Hematopoietic multipotent progenitor cell treated with erythropoietin and hydrocortisone succinate and interleukin-3 and kit ligand, for 17 days (in vitro differentiated cells): ENCODE measurements at regions not wholly inside any gene's neighbourhood (a gene's known extent, or its start where the extent isn't known, plus 50 kb on each side); places are given as distances from the start of the nearest gene placed in this dataset.
"Not testable (repeated sequence)": the region's sequence is repeated elsewhere in the genome, so short reads cannot be mapped to it uniquely, and the experiment has no call there.

Experiments
- DNase-seq: peaks from one replicate; pipeline ENCODE4 v3.0.0-alpha.2; 2015; ENCODE audit warnings: low spot score

DNA sequence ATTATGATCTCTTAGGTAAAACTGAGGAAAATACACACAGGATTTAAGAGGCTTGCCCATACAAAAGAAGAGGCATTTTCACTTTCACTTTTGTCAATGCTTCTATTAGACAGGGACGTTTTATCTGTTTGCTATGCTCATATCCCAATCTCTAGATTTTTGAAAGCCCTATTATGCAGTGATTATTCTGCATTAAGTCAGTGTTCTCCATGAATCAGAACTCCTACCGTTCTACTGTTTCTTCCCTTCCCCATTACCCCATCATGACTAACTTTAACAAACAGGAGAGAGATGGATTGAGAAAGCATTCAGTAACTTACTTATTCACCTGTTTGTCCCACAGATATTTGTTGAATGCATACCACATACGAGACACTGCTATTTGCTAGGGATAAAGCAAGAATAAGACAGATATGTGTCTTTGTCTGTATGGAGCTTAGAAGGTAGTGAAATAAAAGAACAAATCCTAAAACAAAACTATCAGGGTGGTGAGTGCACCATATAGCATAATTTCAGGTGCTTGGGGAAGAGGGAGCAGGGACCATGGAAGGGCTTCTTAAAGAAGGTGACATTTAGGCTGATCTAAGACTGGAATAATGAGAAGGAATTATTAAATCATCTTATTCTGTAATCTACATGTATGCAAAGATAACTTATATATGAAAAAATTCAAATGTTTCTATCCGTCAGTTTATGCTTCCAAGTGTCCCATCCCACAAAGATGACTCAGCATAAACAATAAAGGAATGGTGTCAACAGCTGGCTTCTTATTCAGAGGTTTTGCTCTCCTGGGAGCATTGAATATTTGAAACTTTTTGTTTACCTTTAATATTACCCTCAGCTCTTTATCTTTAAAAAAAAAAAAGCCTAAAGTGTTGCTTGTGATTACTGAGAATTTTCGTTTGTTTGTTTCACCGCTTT, 328.1 kb downstream of the HINT1 start:
- DNase-seq, result no peak

DNA sequence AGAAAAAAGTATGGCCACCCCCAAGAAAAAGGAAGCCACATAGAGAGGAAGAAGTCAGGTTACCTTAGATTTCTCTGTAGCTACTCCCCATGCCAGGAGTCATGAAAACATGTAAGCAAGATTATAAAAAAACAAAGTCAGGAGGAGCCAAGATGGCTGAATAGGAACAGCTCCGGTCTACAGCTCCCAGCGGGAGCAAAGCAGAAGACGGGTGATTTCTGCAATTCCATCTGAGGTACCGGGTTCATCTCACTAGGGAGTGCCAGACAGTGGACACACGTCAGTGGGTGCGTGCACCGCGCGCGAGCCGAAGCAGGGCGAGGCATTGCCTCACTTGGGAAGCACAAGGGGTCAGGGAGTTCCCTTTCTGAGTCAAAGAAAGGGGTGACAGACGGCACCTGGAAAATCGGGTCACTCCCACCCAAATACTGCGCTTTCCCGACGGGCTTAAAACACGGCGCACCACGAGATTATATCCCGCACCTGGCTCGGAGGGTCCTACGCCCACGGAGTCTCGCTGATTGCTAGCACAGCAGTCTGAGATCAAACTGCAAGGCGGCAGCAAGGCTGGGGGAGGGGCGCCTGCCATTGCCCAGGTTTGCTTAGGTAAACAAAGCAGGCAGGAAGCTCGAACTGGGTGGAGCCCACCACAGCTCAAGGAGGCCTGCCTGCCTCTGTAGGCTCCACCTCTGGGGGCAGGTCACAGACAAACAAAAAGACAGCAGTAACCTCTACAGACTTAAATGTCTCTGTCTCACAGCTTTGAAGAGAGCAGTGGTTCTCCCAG, 347.3 kb downstream of the HINT1 start:
- not testable (repeated sequence) for DNase-seq

DNA sequence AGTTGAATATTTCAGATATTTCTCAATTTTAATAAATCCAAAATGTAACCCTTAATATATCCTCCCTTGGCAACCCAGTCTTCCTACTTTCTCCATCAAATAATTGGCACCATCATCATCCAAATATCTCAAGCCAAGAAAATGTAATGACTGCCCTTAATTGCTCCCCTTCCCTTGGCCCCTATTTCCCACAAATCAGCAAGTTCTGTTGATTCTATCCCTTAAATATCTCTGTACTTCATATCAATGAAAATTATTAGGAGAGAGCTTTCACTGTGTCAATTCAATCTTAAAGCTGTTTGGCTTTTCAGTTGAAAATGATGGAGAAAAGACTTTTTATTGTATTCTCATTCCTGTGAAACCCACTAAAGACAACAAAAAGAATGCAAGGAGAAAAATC, 349.8 kb downstream of the HINT1 start:
- DNase-seq, result no peak

DNA sequence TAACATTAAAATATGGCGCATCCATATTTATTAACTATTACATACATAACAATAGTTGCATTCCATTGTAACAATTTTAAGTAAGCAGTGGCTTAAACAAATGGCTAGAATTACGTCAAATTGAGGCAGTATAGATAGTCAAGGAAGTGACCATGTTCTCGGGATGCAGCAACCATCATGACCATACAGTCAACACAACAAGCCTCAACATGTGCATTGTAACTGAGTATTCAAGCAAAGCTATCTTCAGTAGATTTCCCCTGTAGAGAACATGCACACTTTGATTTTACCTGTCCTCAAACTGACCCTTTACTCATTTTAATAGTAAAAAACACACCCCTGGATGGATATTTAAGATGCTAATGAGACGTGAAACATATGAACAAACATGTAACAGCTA, 356.4 kb downstream of the HINT1 start:
- no peak for DNase-seq

DNA sequence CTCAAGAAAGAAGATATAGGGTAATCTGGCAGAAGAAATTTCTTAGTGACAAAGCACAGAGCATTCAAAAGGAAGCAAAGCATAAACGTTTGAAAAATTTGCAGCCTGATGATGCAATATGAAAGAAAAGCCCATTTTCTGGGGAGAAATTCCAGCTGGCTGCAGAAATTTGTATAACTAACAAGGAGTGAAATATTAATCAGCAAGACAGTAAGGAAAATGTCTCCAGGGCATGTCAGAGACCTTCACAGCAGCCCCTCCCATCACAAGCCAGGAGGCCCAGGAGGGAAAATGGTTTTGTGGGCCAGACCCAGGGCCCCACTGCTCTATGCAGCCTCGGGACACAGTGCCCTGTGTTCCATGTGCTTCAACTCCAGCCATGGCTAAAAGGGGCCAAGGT, 359.4 kb downstream of the HINT1 start:
- no peak for DNase-seq

DNA sequence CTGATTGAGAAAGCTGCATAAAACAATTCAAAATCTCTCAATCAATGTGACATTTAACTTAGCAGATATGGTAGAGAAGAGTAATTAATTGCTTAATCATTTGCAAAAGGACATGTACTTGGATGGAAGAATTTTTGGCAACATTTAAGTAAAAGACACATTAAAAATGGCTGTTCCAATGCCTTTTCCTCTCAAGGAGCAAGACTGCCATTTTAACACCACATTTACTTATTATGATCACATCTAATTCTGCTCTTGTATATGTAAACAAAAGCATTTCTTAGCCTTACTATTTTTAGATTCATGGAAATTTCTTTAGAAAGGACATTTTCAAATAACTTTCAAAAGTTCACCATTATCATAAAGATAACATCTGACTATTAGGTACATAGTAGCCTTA, 360.0 kb downstream of the HINT1 start:
- no peak for DNase-seq

DNA sequence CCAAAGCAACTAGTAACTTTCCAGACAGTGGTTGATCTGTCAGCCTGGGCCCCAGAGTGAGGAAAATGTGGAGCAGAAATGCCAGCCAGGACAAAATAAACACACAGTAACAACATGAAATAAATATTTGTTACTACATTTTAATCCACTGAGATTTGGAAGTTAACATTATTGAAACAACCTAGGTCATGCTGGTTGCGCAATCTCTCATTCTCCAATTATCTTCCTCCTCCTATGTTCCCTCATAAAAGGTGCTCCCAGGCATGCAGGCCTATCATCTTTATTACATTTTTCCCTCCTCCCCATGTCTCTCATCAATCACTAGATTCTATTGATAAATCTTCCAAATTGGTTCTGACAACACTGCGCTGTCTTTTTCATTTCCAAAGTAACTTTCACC, 363.1 kb downstream of the HINT1 start:
- DNase-seq, result no peak

DNA sequence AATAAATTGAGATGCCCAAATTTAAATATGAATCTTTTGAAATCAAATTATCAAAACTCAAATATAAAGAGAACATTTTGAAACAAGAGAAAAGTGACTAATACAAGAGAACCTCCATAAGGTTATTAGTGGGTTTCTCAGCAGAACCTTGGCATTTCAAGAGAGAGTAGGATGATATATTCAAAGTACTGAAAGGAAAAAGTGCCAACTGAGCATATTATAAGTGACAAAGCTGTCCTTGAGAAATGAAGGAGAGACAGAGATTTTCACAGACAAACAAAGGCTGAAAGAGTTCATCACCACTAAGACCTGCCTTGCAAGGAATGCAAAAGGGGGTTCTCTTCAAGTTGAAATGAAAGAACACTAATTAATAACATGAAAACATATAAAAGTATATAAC, 366.0 kb downstream of the HINT1 start:
- no peak for DNase-seq

DNA sequence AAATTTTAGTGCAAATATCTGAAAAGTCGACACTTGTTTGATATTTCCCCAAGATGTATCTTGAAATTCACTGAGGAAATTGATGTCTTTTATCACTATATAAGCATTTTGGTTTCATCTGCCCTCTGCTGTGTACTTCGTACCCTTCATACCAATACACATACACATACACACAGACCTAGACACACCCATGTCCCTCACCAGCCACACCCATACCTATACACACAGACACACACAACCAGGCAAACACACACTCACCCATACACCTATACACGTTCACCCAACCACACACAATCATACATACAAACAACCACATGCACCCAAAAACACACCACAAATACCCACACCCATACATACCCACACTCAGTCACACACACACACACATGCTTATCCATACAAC, 367.8 kb downstream of the HINT1 start:
- DNase-seq, result no peak

DNA sequence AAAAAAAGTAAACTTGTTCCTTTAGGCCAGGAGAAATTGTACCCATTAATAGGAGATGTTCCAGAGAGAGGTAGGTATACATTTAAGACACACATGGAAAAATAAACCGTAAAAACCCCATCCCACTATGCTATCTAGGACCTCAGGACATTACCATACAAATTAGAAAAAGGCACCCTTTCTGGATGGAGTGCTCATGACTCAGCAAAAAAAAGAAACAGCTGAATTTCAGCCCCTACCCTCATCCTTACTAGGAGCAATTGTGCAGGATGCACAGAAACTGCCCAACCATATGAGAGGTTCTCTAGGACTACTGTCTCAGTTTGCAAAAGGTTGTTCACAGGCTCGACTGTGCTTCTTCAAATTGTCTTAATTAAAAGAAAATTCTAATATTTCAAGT, 368.2 kb downstream of the HINT1 start:
- DNase-seq, result no peak

DNA sequence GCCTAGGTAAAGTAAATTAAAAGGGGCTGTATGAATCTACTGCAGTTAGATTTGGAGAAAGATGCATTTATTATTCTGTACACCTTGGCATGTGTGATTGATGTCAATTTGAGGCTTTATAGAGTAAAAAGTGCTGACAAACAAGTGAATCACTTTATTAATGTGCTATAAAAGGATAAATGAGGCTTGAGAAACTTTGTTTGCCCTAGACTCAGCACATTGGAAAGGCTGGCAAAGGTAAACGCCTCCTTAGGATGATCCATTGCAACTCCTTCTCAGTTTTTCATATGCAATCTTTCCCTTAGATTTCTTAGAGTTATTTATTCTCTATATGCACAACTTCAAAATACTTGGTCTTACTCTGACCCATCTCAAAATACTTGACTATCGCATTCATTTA, 369.0 kb downstream of the HINT1 start:
- DNase-seq, result no peak

DNA sequence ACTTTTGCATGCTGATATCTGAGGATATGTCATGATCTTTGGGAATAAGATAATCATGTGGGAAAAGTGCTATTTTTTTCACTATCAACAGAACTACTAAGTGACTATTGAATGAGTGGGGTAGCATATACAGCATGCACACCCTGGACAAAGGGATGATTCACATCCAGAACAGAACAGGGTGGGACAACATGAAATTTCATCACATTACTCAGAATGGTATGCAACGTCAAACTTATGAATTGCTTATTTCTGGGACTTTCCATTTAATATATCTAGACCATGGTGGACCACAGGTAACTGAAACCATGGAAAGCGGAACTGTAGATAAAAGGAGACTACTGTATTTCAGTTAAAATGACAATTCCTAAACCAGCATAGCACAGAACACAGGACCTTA, 370.0 kb downstream of the HINT1 start:
- no peak for DNase-seq

DNA sequence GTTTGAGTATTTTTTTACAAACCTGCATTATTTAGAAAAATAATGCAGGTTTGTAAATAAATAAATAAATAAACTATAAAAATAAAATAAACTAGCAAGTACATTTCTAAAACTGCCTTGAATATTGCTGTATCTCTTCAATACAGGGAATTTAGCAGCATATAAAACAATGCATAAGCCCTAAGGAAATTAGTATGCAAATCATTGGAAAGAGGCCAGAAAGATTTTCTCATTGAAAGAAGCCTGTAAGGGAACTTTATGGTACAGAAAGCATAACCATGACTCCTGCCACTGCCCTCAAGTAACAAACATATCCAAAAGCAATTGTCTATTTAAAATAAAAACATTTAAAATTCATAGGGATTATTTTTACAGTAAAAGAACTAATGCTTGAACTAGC, 387.3 kb downstream of the HINT1 start:
- no peak for DNase-seq

DNA sequence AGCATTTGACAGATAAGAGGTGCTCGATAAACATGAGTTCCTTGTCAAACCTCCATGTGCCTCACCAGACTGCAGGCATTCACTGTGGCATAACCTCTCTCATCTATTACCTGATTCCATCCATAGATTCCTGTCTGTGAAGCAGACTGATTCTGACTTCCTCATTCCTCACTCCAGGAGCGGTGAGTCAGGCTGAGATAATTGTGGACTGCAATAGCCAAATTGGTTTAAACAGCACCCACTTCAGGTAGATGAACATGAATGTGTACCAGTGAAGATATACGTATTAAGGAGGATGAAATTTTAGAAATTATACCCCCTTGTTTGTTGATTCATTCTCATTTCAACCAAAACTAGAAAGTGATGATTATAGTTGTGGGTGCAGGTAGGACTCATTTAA, 391.2 kb downstream of the HINT1 start:
- DNase-seq, result no peak

DNA sequence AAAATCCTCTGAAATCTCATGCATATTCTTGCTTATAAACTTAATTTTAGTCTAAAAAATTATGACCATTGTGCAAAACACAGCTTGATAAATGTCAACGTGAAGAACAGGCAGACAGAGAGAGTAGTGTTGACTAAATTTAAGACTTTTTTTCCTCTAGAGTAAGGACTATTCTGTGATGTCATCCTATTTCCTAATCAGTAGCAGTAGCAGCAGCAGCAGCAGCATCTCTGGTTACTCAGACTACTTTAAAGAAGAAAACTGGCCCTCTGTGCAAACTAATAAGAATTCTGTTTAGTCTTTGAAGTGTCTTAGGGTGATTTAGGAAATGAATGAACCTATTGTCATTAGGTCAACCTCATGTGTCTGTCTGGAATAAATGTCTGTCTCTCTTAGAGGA, 403.0 kb downstream of the HINT1 start:
- DNase-seq, result no peak

DNA sequence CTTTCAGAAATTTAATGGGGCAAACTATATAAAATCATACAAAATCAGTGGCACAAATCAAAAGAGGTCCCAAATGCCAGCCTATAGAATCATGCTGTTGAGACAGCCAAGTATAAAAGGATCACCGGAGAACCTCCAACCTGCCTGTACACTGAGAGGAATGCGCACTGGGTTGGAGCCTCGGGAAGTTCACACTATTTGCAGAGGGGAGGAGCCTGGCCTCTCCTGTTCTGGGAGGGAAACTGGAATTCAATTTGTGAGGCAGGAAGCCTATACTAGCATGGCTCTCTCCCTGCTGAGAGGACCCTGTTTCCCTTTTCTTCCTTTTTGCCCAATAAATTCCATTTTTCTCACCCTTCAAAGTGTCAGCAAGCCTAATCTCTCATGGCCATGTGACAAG, 406.0 kb downstream of the HINT1 start:
- DNase-seq, result no peak

DNA sequence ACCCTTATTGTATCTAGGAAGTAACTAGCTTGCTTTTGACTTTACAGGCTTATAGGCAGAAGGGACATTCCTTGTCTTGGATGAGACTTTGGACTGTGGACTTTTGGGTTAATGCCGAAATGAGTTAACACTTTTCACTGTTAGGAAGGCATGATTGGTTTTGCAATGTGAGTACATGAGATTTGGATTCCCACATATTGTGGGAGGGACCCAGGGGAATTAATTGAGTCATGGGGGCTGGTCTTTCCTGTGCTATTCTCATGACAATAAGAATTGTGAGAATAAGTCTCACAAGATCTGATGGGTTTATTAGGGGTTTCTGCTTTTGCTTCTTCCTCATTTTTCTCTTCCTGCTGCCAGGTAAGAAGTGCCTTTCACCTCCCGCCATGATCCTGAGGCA, 417.5 kb downstream of the HINT1 start:
- no peak for DNase-seq

DNA sequence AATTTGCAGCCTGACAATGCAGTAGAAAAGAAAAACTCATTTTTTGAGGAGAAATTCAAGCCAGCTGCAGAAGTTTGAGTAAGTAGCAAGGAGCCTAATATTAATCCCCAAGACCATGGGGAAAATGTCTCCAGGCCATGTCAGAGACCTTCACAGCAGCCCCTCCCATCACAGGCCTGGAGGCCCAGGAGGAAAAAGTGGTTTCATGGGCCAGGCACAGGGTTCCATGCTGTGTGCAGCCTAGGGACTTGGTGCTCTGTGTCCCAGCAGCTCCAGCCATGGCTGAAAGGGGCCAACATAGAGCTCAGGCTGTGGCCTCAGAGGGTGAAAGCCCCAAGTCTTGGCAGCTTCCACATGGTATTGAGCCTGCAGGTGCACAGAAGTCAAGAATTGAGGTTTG, 418.4 kb downstream of the HINT1 start:
- DNase-seq, result not testable (repeated sequence)

DNA sequence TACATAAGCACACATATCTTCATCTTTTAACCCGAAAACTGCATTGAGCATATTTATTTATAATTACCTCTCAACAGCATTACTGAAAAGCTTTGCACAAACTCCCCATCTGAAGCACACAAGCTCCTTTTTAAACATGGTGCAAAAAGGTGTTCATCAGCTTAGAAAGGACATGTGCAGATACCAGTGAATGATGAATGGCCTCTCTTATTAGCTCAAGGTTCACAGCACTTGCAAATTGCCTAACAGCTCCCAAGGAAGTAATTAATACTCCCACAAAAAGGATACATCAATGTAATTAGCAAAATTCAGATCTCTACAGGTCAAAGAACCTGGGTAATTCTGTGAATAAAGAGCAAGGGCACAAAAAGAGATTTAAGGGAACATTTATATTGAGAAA, 422.0 kb downstream of the HINT1 start:
- DNase-seq, result no peak

DNA sequence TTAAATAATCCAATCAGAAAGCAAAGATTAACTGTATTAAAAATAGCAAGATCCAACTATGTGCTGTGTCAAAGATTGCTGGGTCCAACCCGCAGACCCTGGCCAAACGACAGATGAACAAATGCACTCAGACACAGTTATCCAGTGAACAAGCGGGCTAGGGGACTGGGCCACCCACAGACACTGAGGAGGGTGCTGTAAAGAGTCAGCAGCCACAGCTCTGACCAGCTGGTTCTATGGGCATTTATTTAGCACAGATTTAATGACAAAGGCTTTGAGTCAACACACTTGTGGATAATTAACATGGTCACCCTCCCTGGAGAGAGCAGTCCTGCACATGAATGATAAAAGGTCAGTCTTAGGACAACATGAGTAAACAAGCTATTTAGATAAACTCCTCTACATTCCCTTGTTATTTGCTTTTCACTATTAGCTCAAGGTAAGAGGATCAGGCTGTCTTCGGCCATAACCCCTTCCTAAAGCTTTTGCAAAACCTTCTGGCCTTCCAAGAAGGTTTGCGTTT, 424.9 kb downstream of the HINT1 start:
- no peak for DNase-seq

DNA sequence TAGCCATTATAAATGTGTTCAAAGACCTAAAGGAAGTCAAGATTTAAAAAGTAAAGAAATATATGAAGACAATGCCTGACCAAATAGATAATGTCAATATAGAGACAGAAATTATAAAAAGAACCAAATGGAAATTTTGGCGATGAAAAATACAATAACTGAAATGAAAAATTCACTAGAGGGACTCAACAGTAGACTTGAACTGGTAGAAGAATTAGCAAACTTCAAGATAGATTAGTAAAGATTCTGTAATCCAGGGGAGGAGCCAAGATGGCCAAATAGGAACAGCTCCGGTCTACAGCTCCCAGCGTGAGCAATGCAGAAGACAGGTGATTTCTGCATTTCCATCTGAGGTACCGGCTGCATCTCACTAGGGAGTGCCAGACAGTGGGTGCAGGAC, 433.2 kb downstream of the HINT1 start:
- no peak for DNase-seq

DNA sequence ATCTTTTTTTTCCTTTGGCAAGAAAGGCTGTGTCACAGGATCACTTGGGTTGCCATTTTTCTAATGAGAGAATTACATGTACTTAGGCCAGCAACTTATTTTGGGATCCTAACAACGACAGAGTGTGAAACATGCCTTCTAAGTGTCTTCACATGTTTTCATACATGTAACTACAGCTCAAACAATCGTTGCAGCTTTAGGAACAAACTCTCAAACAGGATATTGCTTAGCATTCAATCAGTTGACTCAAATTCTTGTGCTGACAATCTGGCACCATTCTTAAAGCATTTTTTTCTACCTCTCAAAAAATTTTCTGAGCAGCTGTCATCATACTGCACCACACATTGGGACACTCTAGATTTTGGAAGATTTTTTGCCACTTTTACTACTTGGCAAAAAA, 435.5 kb downstream of the HINT1 start:
- no peak for DNase-seq

DNA sequence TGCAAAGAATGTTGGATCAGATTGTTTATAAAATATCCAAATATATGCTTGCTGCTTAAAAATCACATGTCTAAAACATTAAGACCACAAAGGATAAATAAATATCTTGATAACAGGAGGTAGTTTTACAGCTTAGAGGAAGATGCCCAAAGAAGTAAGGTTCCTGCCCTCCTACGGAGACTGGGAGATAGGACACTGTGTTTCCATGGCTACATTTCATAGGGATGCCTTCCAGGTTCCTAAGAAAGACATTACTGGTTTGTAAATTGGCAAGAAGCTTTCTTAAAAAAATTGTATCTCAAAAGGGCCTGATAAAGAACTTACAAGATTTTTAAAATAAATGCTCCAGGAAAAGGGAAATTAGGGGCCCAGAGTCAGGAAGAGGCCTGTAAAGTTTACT, 437.2 kb downstream of the HINT1 start:
- no peak for DNase-seq
